Keratinocyte (primary cell): ENCODE measurements at regions not wholly inside any gene's neighbourhood (a gene's known extent, or its start where the extent isn't known, plus 50 kb on each side); places are given as distances from the start of the nearest gene placed in this dataset.

Source experiments
- DNase-seq: peaks from one replicate; pipeline ENCODE4 v3.0.0-alpha.2; 2011; ENCODE audit warnings: low read depth, missing footprints, low spot score
- FAIRE-seq: peaks from 2 replicates; lab custom pipeline; 2011; peaks lifted over from hg19 to GRCh38; lab: Jason Lieb, UNC
- H2AFZ ChIP-seq: 2 replicates; pipeline ENCODE4 v1.6.0; 2012; ENCODE audit warnings: low read length, control low read depth, inconsistent platforms; ENCODE audit not compliant: control insufficient read depth
- H3K27ac ChIP-seq: 2 replicates; pipeline ENCODE4 v1.5.1; 2011; ENCODE audit warnings: low read length; ENCODE audit not compliant: control insufficient read depth, insufficient read depth
- H3K27me3 ChIP-seq: 3 replicates; pipeline ENCODE4 v1.6.0; 2011; ENCODE audit warnings: low read length; ENCODE audit not compliant: control insufficient read depth, insufficient read depth; ENCODE audit errors: extremely low read depth
- H3K36me3 ChIP-seq, 2 experiments: 2 replicates in 1 of 2; 3 replicates in 1 of 2; pipeline ENCODE4 v1.5.1; 2011; ENCODE audit warnings: low read length in 2 of 2, mild to moderate bottlenecking in 1 of 2; ENCODE audit not compliant: control insufficient read depth in 2 of 2, insufficient read depth in 2 of 2; ENCODE audit errors: extremely low read depth in 1 of 2
- H3K4me1 ChIP-seq: 3 replicates; pipeline ENCODE4 v1.5.1; 2011; ENCODE audit warnings: low read length; ENCODE audit not compliant: control insufficient read depth, insufficient read depth; ENCODE audit errors: extremely low read depth
- H3K4me2 ChIP-seq: 3 replicates; pipeline ENCODE4 v1.6.0; 2011; ENCODE audit warnings: low read depth, low read length; ENCODE audit not compliant: control insufficient read depth, insufficient read depth; ENCODE audit errors: extremely low read depth
- H3K4me3 ChIP-seq, 3 experiments: fragments of 200-600 bp in 1 of 3; sonication (generic) in 1 of 3; 2 replicates in 2 of 3; 3 replicates in 1 of 3; pipeline ENCODE4 v1.5.1; 2011 to 2016; ENCODE audit warnings: low read length in 3 of 3, mild to moderate bottlenecking in 3 of 3, control low read depth in 2 of 3, inconsistent platforms in 1 of 3, low read depth in 1 of 3, mixed read lengths in 1 of 3, mixed run types in 1 of 3, moderate library complexity in 1 of 3; ENCODE audit not compliant: control insufficient read depth in 2 of 3, insufficient read depth in 2 of 3; ENCODE audit errors: extremely low read depth in 1 of 3
- H3K79me2 ChIP-seq: 2 replicates; pipeline ENCODE4 v1.6.0; 2012; ENCODE audit warnings: low read length; ENCODE audit not compliant: control insufficient read depth, insufficient read depth
- H3K9ac ChIP-seq: 3 replicates; pipeline ENCODE4 v1.6.0; 2011; ENCODE audit warnings: low read length; ENCODE audit not compliant: control insufficient read depth, insufficient read depth; ENCODE audit errors: extremely low read depth
- H3K9me1 ChIP-seq: 3 replicates; pipeline ENCODE4 v1.6.0; 2011; ENCODE audit warnings: low read length; ENCODE audit not compliant: control insufficient read depth, insufficient read depth; ENCODE audit errors: extremely low read depth
- H3K9me3 ChIP-seq: 2 replicates; pipeline ENCODE4 v1.5.1; 2012; ENCODE audit warnings: low read depth, low read length; ENCODE audit not compliant: control insufficient read depth
- H4K20me1 ChIP-seq: 3 replicates; pipeline ENCODE4 v1.6.0; 2011; ENCODE audit warnings: low read length; ENCODE audit not compliant: control insufficient read depth, insufficient read depth; ENCODE audit errors: extremely low read depth
- EZH2 ChIP-seq: IDR thresholded peaks from one replicate; pipeline ENCODE4 v1.6.1; 2012; ENCODE audit warnings: inconsistent platforms, mild to moderate bottlenecking, low read length, moderate library complexity
- dilution Hi-C: fragments of 300-500 bp; cut with MboI; formaldehyde crosslinking; loops from one replicate; pipeline ENCODE4 v1.7.0; 2020; ENCODE audit warnings: low sequenced_read_pairs; ENCODE audit not compliant: extremely low pct_ligation_motif_present
- TF ChIP-seq, protein P1 (sequence below), 3 experiments: IDR thresholded peaks in 1 of 3; conservative IDR thresholded peaks in 1 of 3; optimal IDR thresholded peaks in 1 of 3; 2 replicates in 2 of 3; 3 replicates in 1 of 3; pipeline versions ENCODE3 to v1.5.1; 2011; ENCODE audit warnings: low read length in 3 of 3, mild to moderate bottlenecking in 3 of 3, moderate library complexity in 2 of 3, control low read depth in 1 of 3, inconsistent platforms in 1 of 3; ENCODE audit not compliant: insufficient read depth in 2 of 3; ENCODE audit errors: extremely low read depth in 1 of 3

DNA sequence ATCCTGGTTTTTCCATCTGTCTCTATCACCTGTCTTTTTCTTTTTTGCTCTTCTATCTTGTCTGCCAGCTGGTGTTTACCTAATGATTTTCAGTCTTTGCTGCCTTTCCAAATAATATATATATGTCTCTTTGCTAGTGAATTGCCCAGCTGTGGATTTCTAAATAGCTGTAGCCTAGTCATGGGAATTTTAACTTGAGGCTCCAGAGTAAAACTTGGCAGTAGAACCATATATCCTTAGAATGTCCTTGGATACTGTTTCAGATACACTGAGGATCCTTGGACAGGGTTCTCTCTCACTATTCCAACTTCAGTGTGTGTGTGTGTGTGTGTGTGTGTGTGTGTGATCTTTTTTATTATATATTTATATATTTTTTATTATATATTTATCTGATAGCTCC lies 2285.3 kb downstream of the LRRC4C start:
- TF ChIP-seq, protein P1, sequence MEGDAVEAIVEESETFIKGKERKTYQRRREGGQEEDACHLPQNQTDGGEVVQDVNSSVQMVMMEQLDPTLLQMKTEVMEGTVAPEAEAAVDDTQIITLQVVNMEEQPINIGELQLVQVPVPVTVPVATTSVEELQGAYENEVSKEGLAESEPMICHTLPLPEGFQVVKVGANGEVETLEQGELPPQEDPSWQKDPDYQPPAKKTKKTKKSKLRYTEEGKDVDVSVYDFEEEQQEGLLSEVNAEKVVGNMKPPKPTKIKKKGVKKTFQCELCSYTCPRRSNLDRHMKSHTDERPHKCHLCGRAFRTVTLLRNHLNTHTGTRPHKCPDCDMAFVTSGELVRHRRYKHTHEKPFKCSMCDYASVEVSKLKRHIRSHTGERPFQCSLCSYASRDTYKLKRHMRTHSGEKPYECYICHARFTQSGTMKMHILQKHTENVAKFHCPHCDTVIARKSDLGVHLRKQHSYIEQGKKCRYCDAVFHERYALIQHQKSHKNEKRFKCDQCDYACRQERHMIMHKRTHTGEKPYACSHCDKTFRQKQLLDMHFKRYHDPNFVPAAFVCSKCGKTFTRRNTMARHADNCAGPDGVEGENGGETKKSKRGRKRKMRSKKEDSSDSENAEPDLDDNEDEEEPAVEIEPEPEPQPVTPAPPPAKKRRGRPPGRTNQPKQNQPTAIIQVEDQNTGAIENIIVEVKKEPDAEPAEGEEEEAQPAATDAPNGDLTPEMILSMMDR (optimal IDR thresholded peaks at IDR 0.05 in 1 of 3, IDR thresholded peaks at IDR 0.05 in 1 of 3, conservative IDR thresholded peaks at IDR 0.05 in 1 of 3; ENCODE audit: extremely low read depth in 1 of 3, insufficient read depth in 2 of 3, low read length in 3 of 3): no peak
- no peak for TF ChIP-seq EZH2
- H3K36me3 ChIP-seq: no peaks in the 10 kb centered on the region

DNA sequence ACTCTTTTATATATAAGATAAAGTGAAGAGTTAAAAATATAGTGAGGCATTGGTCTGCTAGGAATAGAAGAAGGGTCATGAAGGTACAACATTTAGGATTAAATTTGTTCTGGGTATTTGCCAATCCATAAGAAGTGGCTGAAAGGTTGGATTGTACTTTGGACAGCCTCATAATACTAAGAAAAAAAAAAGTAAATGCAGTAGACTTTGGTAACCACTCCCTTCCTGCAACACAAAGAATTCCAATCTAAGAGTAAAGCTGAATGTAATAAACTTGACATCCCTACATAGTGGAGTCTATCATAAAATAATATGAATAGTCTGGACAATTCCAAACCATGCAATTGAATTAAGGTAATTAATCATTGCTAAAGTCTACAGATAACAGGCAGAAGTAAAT lies 2294.4 kb downstream of the LRRC4C start:
- dilution Hi-C loops: no loop called here
- Histone ChIP-seq H2AFZ (no peak overlapping the region), H3K4me2 (no peak overlapping the region), H3K27ac (no peak overlapping the region), H3K79me2 (no peaks in the 10 kb centered on the region), H3K9ac (no peak overlapping the region), H3K9me3 (peaks cover 1% of the 10 kb centered on the region), H3K9me1 (no peaks in the 10 kb centered on the region), H3K27me3 (no peaks in the 10 kb centered on the region), H3K36me3 (no peaks in the 10 kb centered on the region), H4K20me1 (no peaks in the 10 kb centered on the region), H3K4me1 (no peaks in the 10 kb centered on the region), H3K4me3 (no peak overlapping the region)
- TF ChIP-seq, protein P1 (optimal IDR thresholded peaks at IDR 0.05 in 1 of 3, IDR thresholded peaks at IDR 0.05 in 1 of 3, conservative IDR thresholded peaks at IDR 0.05 in 1 of 3; ENCODE audit: extremely low read depth in 1 of 3, insufficient read depth in 2 of 3, low read length in 3 of 3): no peak
- TF ChIP-seq EZH2: no peak
- FAIRE-seq (no peak), DNase-seq (no peak)

More for the DNA sequence above, 2285.3 kb downstream of the LRRC4C start:
- no peak for FAIRE-seq
- Histone ChIP-seq H3K79me2 (no peaks in the 10 kb centered on the region), H3K4me3 (no peak overlapping the region), H3K27me3 (no peaks in the 10 kb centered on the region), H3K9me3 (no peaks in the 10 kb centered on the region), H3K27ac (no peak overlapping the region), H3K9ac (no peak overlapping the region), H3K9me1 (no peaks in the 10 kb centered on the region), H3K4me1 (no peaks in the 10 kb centered on the region), H3K4me2 (no peak overlapping the region), H2AFZ (no peak overlapping the region), H4K20me1 (no peaks in the 10 kb centered on the region)
- dilution Hi-C loops: no loop called here
- no peak for DNase-seq
